ENCODE measurements at regions not wholly inside any gene's neighbourhood (a gene's known extent, or its start where the extent isn't known, plus 50 kb on each side); places are given as distances from the start of the nearest gene placed in this dataset.

DNA sequence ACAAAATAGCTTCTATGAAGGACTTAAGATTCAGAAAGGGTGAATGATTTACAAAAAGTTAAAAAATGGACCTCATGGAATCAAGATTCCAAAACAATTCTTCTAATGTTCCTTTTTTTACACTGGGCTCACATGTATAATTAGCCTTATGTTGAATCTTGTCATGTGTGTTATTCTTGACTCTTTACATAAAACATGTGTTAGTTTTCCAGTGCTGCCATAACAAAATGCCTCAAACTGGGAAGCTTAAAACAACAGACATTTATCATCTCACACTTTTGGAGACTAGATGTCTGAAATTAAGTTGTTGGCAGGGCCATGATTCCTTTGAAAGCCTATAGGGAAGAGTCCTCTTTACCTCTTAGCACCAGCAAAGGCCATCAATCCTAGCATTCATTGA is 192.5 kb upstream of the SORCS1 start:
- TF ChIP-seq RCOR1 (IDR thresholded peaks at IDR 0.05; ENCODE audit: low read depth, low read length) (no peak), TP53 (CRISPR knock-in tag; IDR thresholded peaks at IDR 0.05) (no peak), MAZ (IDR thresholded peaks at IDR 0.05; ENCODE audit: borderline replicate concordance, low read depth, low read length) (no peak), SMC3 (IDR thresholded peaks at IDR 0.05) (no peak), POLR2A (IDR thresholded peaks at IDR 0.05; ENCODE audit: low read length) (no peak), MYC (IDR thresholded peaks at IDR 0.05; ENCODE audit: borderline replicate concordance, low read length) (no peak), CHD4 (IDR thresholded peaks at IDR 0.05; ENCODE audit: borderline replicate concordance) (no peak), POLR2AphosphoS2 (conservative IDR thresholded peaks at IDR 0.05; ENCODE audit: low read length) (no peak)
- TF ChIP-seq, protein P1, sequence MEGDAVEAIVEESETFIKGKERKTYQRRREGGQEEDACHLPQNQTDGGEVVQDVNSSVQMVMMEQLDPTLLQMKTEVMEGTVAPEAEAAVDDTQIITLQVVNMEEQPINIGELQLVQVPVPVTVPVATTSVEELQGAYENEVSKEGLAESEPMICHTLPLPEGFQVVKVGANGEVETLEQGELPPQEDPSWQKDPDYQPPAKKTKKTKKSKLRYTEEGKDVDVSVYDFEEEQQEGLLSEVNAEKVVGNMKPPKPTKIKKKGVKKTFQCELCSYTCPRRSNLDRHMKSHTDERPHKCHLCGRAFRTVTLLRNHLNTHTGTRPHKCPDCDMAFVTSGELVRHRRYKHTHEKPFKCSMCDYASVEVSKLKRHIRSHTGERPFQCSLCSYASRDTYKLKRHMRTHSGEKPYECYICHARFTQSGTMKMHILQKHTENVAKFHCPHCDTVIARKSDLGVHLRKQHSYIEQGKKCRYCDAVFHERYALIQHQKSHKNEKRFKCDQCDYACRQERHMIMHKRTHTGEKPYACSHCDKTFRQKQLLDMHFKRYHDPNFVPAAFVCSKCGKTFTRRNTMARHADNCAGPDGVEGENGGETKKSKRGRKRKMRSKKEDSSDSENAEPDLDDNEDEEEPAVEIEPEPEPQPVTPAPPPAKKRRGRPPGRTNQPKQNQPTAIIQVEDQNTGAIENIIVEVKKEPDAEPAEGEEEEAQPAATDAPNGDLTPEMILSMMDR (IDR thresholded peaks at IDR 0.05): no peak
- TF ChIP-seq, protein P2, sequence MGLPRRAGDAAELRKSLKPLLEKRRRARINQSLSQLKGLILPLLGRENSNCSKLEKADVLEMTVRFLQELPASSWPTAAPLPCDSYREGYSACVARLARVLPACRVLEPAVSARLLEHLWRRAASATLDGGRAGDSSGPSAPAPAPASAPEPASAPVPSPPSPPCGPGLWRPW (IDR thresholded peaks at IDR 0.05): no peak
- TF ChIP-seq, protein P3, sequence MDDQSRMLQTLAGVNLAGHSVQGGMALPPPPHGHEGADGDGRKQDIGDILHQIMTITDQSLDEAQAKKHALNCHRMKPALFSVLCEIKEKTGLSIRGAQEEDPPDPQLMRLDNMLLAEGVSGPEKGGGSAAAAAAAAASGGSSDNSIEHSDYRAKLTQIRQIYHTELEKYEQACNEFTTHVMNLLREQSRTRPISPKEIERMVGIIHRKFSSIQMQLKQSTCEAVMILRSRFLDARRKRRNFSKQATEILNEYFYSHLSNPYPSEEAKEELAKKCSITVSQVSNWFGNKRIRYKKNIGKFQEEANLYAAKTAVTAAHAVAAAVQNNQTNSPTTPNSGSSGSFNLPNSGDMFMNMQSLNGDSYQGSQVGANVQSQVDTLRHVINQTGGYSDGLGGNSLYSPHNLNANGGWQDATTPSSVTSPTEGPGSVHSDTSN (IDR thresholded peaks at IDR 0.05): no peak
